Keratinocyte (primary cell): ENCODE measurements at regions not wholly inside any gene's neighbourhood (a gene's known extent, or its start where the extent isn't known, plus 50 kb on each side); places are given as distances from the start of the nearest gene placed in this dataset.

Source experiments
- DNase-seq: peaks from one replicate; pipeline ENCODE4 v3.0.0-alpha.2; 2011; ENCODE audit warnings: low read depth, missing footprints, low spot score
- FAIRE-seq: peaks from 2 replicates; lab custom pipeline; 2011; peaks lifted over from hg19 to GRCh38; lab: Jason Lieb, UNC
- H2AFZ ChIP-seq: 2 replicates; pipeline ENCODE4 v1.6.0; 2012; ENCODE audit warnings: low read length, control low read depth, inconsistent platforms; ENCODE audit not compliant: control insufficient read depth
- H3K27ac ChIP-seq: 2 replicates; pipeline ENCODE4 v1.5.1; 2011; ENCODE audit warnings: low read length; ENCODE audit not compliant: control insufficient read depth, insufficient read depth
- H3K27me3 ChIP-seq: 3 replicates; pipeline ENCODE4 v1.6.0; 2011; ENCODE audit warnings: low read length; ENCODE audit not compliant: control insufficient read depth, insufficient read depth; ENCODE audit errors: extremely low read depth
- H3K36me3 ChIP-seq, 2 experiments: 2 replicates in 1 of 2; 3 replicates in 1 of 2; pipeline ENCODE4 v1.5.1; 2011; ENCODE audit warnings: low read length in 2 of 2, mild to moderate bottlenecking in 1 of 2; ENCODE audit not compliant: control insufficient read depth in 2 of 2, insufficient read depth in 2 of 2; ENCODE audit errors: extremely low read depth in 1 of 2
- H3K4me1 ChIP-seq: 3 replicates; pipeline ENCODE4 v1.5.1; 2011; ENCODE audit warnings: low read length; ENCODE audit not compliant: control insufficient read depth, insufficient read depth; ENCODE audit errors: extremely low read depth
- H3K4me2 ChIP-seq: 3 replicates; pipeline ENCODE4 v1.6.0; 2011; ENCODE audit warnings: low read depth, low read length; ENCODE audit not compliant: control insufficient read depth, insufficient read depth; ENCODE audit errors: extremely low read depth
- H3K4me3 ChIP-seq, 3 experiments: fragments of 200-600 bp in 1 of 3; sonication (generic) in 1 of 3; 2 replicates in 2 of 3; 3 replicates in 1 of 3; pipeline ENCODE4 v1.5.1; 2011 to 2016; ENCODE audit warnings: low read length in 3 of 3, mild to moderate bottlenecking in 3 of 3, control low read depth in 2 of 3, inconsistent platforms in 1 of 3, low read depth in 1 of 3, mixed read lengths in 1 of 3, mixed run types in 1 of 3, moderate library complexity in 1 of 3; ENCODE audit not compliant: control insufficient read depth in 2 of 3, insufficient read depth in 2 of 3; ENCODE audit errors: extremely low read depth in 1 of 3
- H3K79me2 ChIP-seq: 2 replicates; pipeline ENCODE4 v1.6.0; 2012; ENCODE audit warnings: low read length; ENCODE audit not compliant: control insufficient read depth, insufficient read depth
- H3K9ac ChIP-seq: 3 replicates; pipeline ENCODE4 v1.6.0; 2011; ENCODE audit warnings: low read length; ENCODE audit not compliant: control insufficient read depth, insufficient read depth; ENCODE audit errors: extremely low read depth
- H3K9me1 ChIP-seq: 3 replicates; pipeline ENCODE4 v1.6.0; 2011; ENCODE audit warnings: low read length; ENCODE audit not compliant: control insufficient read depth, insufficient read depth; ENCODE audit errors: extremely low read depth
- H3K9me3 ChIP-seq: 2 replicates; pipeline ENCODE4 v1.5.1; 2012; ENCODE audit warnings: low read depth, low read length; ENCODE audit not compliant: control insufficient read depth
- H4K20me1 ChIP-seq: 3 replicates; pipeline ENCODE4 v1.6.0; 2011; ENCODE audit warnings: low read length; ENCODE audit not compliant: control insufficient read depth, insufficient read depth; ENCODE audit errors: extremely low read depth
- CTCF ChIP-seq, 3 experiments: IDR thresholded peaks in 1 of 3; conservative IDR thresholded peaks in 1 of 3; optimal IDR thresholded peaks in 1 of 3; 2 replicates in 2 of 3; 3 replicates in 1 of 3; pipeline versions ENCODE3 to v1.5.1; 2011; ENCODE audit warnings: low read length in 3 of 3, mild to moderate bottlenecking in 3 of 3, moderate library complexity in 2 of 3, control low read depth in 1 of 3, inconsistent platforms in 1 of 3; ENCODE audit not compliant: insufficient read depth in 2 of 3; ENCODE audit errors: extremely low read depth in 1 of 3
- EZH2 ChIP-seq: IDR thresholded peaks from one replicate; pipeline ENCODE4 v1.6.1; 2012; ENCODE audit warnings: inconsistent platforms, mild to moderate bottlenecking, low read length, moderate library complexity
- dilution Hi-C: fragments of 300-500 bp; cut with MboI; formaldehyde crosslinking; loops from one replicate; pipeline ENCODE4 v1.7.0; 2020; ENCODE audit warnings: low sequenced_read_pairs; ENCODE audit not compliant: extremely low pct_ligation_motif_present

GRCh38 chr4:177967328-177967727 lies 525.1 kb upstream of the AGA start:
- Histone ChIP-seq H3K9ac (no peak overlapping the region), H3K27me3 (no peaks in the 10 kb centered on the region), H3K4me1 (peaks cover 18% of the 10 kb centered on the region), H3K9me1 (no peaks in the 10 kb centered on the region), H3K79me2 (no peaks in the 10 kb centered on the region), H3K9me3 (no peaks in the 10 kb centered on the region), H2AFZ (no peak overlapping the region), H3K4me2 (no peak overlapping the region), H4K20me1 (no peaks in the 10 kb centered on the region), H3K36me3 (no peaks in the 10 kb centered on the region), H3K4me3 (no peak overlapping the region), H3K27ac (no peak overlapping the region)
- FAIRE-seq (no peak), DNase-seq (no peak)
- dilution Hi-C loops: no loop called here
- TF ChIP-seq CTCF (optimal IDR thresholded peaks at IDR 0.05 in 1 of 3, IDR thresholded peaks at IDR 0.05 in 1 of 3, conservative IDR thresholded peaks at IDR 0.05 in 1 of 3; ENCODE audit: extremely low read depth in 1 of 3, insufficient read depth in 2 of 3, low read length in 3 of 3): no peak
- no peak for TF ChIP-seq EZH2

- H4K20me1 ChIP-seq: no peaks in the 10 kb centered on the region
- H3K4me2 ChIP-seq: no peak overlapping the region
- no peak overlapping the region for H3K4me3 ChIP-seq
- TF ChIP-seq CTCF (optimal IDR thresholded peaks at IDR 0.05 in 1 of 3, IDR thresholded peaks at IDR 0.05 in 1 of 3, conservative IDR thresholded peaks at IDR 0.05 in 1 of 3; ENCODE audit: extremely low read depth in 1 of 3, insufficient read depth in 2 of 3, low read length in 3 of 3) (no peak), EZH2 (no peak)
- dilution Hi-C loops: no loop called here
- H3K27ac ChIP-seq: no peak overlapping the region
- no peak for FAIRE-seq
- no peaks in the 10 kb centered on the region for H3K9me3 ChIP-seq
- no peak overlapping the region for H2AFZ ChIP-seq
- H3K36me3 ChIP-seq: no peaks in the 10 kb centered on the region
- no peaks in the 10 kb centered on the region for H3K27me3 ChIP-seq
- H3K9me1 ChIP-seq: no peaks in the 10 kb centered on the region
- H3K79me2 ChIP-seq: no peaks in the 10 kb centered on the region
- H3K4me1 ChIP-seq: peaks cover 13% of the 10 kb centered on the region
- DNase-seq: no peak
- no peak overlapping the region for H3K9ac ChIP-seq
Measured at GRCh38 chr4:177968817-177969442, 526.7 kb upstream of the AGA start.
